GM19239 (cell line): ENCODE measurements at regions not wholly inside any gene's neighbourhood (a gene's known extent, or its start where the extent isn't known, plus 50 kb on each side); places are given as distances from the start of the nearest gene placed in this dataset.

Source experiments
- DNase-seq: peaks from one replicate; pipeline ENCODE4 v3.0.0; 2011; ENCODE audit warnings: low spot score; ENCODE audit not compliant: insufficient read length
- FAIRE-seq: peaks from 2 replicates; lab custom pipeline; 2011; peaks lifted over from hg19 to GRCh38; lab: Jason Lieb, UNC

DNA sequence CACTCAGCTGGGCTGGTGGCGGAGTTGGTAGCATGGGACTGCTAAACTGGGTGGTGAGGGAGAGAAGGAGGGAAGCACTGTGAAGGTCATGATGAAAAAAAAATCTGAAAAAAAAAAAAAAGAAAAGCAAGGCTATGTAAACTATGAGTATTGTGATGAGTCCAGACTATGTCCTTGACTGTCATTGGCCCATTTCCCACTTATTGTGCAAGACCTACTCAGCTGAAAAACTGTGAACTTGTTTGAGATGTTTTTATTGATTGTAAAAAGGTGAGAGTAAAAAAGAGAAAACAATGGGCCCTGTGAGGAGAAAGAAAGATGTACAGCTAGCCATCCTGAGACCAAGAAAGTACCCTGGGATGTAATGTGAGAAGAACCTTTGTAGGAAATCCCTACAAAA, 798.4 kb upstream of the TENM4 start:
- no peak for FAIRE-seq
- no peak for DNase-seq

DNA sequence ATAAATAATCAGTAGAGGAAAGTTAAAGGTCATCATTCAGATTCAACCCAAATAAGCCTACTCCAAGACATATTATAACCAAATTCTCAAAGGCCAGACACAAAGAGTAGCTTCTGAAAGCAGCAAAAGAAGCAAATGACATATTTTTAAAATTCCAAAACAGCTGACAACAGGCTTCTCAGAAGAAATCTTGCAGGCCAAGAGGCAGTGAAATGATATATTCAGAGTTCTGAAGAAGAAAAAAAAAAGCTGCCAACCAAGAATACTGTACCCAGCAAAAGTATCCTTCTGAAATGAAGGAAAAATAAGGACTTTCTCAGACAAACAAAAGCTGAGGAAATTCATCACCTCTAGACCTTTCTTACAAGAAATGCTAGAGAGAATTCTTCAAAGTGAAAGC, 787.1 kb upstream of the TENM4 start:
- DNase-seq (no peak), FAIRE-seq (no peak)

- FAIRE-seq (no peak), DNase-seq (no peak)
Observed at GRCh38 chr11:80214413-80214812, 773.6 kb upstream of the TENM4 start.

- no peak for FAIRE-seq
Observed at GRCh38 chr11:80211673-80212072, 770.8 kb upstream of the TENM4 start.

DNA sequence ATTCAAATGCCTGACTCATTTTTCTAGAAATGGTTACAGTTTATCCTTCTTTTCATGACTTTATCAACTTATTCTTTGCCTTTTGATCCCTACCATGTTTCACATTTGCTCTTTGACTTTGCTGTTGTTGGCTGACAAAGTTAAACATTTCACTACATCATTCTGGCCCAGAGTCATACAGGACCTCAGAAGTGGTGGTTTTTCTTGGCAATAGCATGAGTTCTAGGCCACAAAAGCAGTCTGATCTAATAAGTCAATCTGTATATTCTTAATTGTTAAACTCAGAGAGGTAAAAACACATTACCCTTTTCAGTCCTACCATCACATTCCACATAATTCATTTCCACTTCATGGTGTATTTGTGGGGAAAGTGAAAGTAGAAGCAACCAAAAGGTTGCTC, 763.2 kb upstream of the TENM4 start:
- no peak for FAIRE-seq
- no peak for DNase-seq

More at GRCh38 chr11:80211673-80212072, 770.8 kb upstream of the TENM4 start:
- no peak for DNase-seq

- DNase-seq (no peak), FAIRE-seq (no peak)
Observed at GRCh38 chr11:80196932-80197554, 756.2 kb upstream of the TENM4 start.

DNA sequence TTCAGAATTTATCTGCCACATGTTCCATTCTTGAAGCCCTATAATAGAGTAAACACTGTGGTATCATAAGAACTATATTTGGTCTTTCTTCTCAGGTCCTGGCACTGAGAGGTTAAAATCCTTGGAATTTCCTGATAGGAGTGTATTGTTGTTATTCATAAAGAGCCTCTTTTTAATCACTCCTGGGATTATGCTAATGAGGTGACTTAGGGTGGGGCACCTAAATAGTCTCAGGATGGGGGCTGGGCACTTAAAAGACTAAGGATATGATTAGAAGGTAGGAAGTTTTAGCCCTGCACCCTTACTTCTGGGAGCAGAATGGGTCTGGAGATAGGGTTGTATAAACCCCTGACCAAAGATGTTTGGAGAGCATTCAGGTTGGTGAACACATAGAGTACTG, 755.2 kb upstream of the TENM4 start:
- DNase-seq = no peak
- no peak for FAIRE-seq

DNA sequence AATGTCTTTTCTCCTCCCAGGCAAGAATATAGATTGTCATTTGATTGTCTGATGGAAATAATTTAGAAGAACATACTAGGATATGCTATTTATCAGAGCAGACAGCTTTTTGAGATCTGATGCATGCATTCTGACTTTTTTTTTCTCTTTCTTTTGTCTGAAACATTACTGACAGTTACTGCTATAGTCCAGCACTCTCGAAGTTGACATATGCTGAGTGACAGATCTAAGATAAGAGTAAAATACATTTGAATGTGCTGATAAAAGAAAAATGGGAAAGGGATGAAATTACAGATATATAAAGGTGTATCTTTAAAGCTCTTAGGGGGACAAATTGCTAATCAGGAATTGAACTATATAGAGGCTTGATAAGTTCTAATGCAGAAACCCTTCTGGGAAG, 753.8 kb upstream of the TENM4 start:
- DNase-seq (no peak), FAIRE-seq (no peak)

GRCh38 chr11:80194016-80194415, 753.2 kb upstream of the TENM4 start:
- no peak for DNase-seq
- no peak for FAIRE-seq

- DNase-seq (no peak), FAIRE-seq (no peak)
Observed at GRCh38 chr11:80188076-80188627, 747.3 kb upstream of the TENM4 start.

DNA sequence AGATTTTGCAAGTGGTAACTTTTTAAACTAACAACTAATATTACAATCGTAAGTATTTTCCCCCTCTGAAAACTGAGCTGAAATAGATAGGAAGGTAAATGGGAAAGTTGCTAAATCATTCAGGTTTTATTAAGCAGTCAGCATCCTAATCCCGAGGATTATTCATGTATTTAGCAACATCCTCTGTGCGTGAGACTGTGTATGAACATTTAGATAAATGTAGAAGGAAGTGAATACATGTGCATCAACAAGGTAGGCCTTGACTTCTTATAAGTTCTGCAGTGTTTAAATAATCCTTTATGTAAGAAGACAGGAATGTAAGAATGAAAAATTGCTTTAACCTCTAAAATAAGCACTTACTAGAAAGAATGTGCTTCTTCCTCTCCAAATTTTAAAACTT, 745.9 kb upstream of the TENM4 start:
- DNase-seq = no peak
- no peak for FAIRE-seq

GRCh38 chr11:80182901-80183300, 742.1 kb upstream of the TENM4 start:
- no peak for FAIRE-seq

DNA sequence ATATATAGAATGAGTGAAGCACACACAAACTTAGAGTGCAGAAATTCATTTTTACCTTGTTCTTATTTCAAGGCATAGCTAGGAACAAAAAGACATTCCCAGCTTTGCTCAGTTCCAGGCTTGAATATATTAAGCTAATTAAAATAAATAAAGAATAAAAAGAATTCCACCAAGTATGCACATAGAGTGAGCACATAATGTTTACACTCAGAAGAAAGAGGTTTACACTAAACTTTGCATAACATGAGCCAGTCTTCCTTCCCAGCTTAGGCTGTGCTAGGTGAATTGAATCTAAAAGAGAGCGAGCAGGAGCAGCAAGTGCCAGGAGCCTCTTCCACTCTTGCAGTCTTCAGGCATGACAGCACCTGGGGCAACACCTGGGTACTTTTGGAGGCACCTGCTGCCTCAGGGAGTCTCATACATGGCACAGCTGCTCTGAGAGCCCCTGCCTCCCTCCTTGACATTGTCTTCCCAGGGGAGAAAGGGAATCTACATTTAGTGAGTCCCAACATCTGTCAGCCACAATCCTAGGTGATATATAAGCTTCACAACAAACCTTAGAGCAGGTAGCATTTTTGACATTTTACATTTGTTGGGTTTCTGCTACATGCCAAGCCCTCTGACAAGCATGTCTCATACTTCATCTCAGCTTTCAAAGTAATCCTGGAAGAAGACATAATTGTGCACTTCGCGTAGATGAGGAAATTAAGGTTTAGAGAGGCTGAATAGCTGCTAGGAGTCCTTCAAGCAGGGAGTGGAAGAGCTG, 732.7 kb upstream of the TENM4 start:
- no peak for FAIRE-seq
- no peak for DNase-seq

More at GRCh38 chr11:80182901-80183300, 742.1 kb upstream of the TENM4 start:
- DNase-seq = no peak

DNA sequence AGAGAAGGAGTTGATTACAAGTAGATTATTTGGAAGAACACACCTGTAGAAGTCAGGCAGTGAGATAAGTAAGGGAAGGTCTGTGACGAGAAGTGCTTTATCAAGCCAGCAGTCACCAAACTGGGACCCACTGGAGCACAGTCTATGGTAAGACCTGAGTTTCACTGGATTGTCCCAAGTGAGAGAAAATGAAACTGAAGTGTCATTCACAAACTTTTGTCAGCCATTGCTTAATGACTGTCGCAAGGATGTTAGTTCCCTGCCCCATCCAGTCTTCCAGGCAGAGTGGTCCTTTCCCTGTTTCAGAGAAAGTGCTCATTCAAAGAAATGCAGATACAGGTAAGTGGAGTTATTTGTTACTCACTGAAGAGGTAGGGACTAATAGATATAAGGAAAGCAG, 728.0 kb upstream of the TENM4 start:
- no peak for FAIRE-seq

DNA sequence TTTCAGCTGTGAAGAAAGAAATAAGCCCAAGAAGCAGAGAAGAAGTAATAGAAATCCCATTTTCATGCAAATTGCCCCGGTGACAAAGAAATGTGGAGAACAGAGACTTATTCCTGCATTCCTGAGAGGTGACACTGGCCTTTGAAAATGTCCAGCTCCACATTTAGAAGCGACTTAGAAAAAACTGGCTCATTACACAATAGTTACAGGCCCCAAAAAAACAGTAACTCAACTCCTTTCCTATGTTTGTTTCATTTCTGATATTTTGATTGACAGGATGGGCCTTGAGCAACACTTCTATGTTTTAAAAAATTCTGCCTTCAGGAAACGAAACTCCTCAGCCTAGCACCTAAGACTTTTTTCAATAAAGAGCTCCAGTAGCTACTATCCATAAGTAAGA, 726.9 kb upstream of the TENM4 start:
- FAIRE-seq (no peak), DNase-seq (no peak)

More for the DNA sequence above, 728.0 kb upstream of the TENM4 start:
- no peak for DNase-seq

- no peak for DNase-seq
- no peak for FAIRE-seq
Observed at GRCh38 chr11:80165744-80166143, 724.9 kb upstream of the TENM4 start.

DNA sequence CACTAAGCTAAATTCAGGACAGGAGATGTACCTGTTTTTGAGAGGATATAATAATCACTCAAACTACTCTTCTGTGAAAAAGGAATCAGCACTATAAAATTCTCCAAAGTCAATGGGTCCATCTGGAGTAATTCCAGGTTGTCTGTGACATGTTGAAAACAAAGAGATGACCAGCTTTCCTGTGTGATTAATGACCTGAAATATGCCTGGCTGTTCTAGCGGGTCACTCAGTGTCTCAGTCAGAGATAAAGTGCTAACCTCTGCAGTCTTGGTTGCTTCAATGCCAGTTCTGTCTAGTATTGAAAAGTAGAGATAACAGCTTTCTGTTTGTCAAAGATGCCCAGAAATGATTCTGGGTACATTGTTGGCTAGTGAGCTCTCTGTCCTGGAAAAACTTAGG, 722.6 kb upstream of the TENM4 start:
- FAIRE-seq (no peak), DNase-seq (no peak)

- DNase-seq (no peak), FAIRE-seq (no peak)
Observed at GRCh38 chr11:80163011-80163410, 722.2 kb upstream of the TENM4 start.

GRCh38 chr11:80162387-80162786, 721.6 kb upstream of the TENM4 start:
- no peak for DNase-seq
- FAIRE-seq = no peak

DNA sequence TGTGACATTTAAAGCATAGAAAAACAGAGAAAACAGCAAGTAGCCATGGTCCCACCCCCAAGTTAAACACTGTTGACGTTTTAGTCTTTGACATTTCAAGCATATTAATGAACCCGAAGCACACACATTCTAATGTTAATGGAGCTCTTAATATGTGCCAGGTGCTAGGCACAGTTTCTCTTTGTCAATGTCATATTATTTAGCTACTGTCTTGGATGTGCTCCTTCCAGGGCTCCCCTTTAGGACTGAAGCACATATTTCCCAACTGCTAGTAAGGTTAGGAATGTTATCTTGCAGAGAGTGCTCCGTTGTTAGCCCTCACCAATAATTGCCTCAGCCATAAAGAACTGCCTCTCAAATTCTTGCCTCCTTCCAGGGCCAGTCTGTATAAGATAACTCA, 716.6 kb upstream of the TENM4 start:
- FAIRE-seq (no peak), DNase-seq (no peak)

GRCh38 chr11:80156062-80156461, 715.2 kb upstream of the TENM4 start:
- no peak for FAIRE-seq
- no peak for DNase-seq
